ENCODE measurements at regions not wholly inside any gene's neighbourhood (a gene's known extent, or its start where the extent isn't known, plus 50 kb on each side); places are given as distances from the start of the nearest gene placed in this dataset.

DNA sequence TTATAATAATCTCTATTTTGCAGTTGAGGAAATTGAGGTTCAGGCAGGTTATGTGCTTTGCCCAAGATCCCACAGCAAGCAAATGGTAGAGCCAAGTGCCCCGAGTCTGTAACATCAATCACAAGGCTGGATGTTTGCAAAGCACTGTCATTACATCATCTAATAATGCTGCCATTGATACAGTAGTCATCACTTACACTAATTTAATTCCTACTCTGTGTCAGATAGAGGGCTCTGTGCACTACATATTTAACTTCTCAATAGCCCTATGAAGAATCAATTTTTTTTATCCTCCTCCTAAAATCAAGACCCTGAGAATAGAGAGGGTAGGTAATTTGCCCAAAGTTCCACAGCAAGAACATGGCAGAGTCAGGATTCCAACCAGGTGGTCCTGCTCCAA is 178.1 kb upstream of the VASH1 start:
- Histone ChIP-seq H3K36me3 (ENCODE audit: low read depth) (no peaks in the 10 kb centered on the region), H3K9me2 (ENCODE audit: insufficient read depth) (0 out of 2 replicates have a peak, but pooled peaks cover 3% of the 10 kb centered on the region), H3K27ac (no peak overlapping the region), H3K4me1 (replicated peaks; ENCODE audit: insufficient read depth) (no peaks in the 10 kb centered on the region), H4K20me1 (ENCODE audit: insufficient read depth) (no peaks in the 10 kb centered on the region), H3K79me2 (ENCODE audit: low read depth) (no peaks in the 10 kb centered on the region), H3K9me3 (ENCODE audit: insufficient read depth, low read depth) (no peaks in the 10 kb centered on the region), H3F3A (ENCODE audit: insufficient read depth, low read depth) (no peaks in the 10 kb centered on the region), H2AFZ (no peak overlapping the region), H3K4me2 (no peak overlapping the region), H3K27me3 (ENCODE audit: insufficient read depth, low read depth) (peaks cover 69% of the 10 kb centered on the region), H3K4me3 (no peak overlapping the region)
- TF ChIP-seq EZH2 (IDR thresholded peaks at IDR 0.05; ENCODE audit: low read depth) = no peak
- TF ChIP-seq, protein P1, sequence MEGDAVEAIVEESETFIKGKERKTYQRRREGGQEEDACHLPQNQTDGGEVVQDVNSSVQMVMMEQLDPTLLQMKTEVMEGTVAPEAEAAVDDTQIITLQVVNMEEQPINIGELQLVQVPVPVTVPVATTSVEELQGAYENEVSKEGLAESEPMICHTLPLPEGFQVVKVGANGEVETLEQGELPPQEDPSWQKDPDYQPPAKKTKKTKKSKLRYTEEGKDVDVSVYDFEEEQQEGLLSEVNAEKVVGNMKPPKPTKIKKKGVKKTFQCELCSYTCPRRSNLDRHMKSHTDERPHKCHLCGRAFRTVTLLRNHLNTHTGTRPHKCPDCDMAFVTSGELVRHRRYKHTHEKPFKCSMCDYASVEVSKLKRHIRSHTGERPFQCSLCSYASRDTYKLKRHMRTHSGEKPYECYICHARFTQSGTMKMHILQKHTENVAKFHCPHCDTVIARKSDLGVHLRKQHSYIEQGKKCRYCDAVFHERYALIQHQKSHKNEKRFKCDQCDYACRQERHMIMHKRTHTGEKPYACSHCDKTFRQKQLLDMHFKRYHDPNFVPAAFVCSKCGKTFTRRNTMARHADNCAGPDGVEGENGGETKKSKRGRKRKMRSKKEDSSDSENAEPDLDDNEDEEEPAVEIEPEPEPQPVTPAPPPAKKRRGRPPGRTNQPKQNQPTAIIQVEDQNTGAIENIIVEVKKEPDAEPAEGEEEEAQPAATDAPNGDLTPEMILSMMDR (conservative IDR thresholded peaks at IDR 0.05) = no peak
- intact Hi-C loops (cut with micrococcal nuclease; ENCODE audit: unreplicated experiment) = no loop called here
- CTCF ChIA-PET = no interaction called here
- POLR2A ChIA-PET (ENCODE audit: unreplicated experiment) = no interaction called here
- no peak for DNase-seq
- BruUV-seq (replicated peaks) = no TSS peak

GRCh38 chr14:76583805-76584204 is 177.5 kb upstream of the VASH1 start:
- H3K4me2 ChIP-seq = no peak overlapping the region
- no peaks in the 10 kb centered on the region for H3K79me2 ChIP-seq (ENCODE audit: low read depth)
- H2AFZ ChIP-seq = no peak overlapping the region
- no peak overlapping the region for H3K4me3 ChIP-seq
- intact Hi-C loops (cut with micrococcal nuclease; ENCODE audit: unreplicated experiment) = no loop called here
- H3K36me3 ChIP-seq (ENCODE audit: low read depth) = no peaks in the 10 kb centered on the region
- no TSS peak for BruUV-seq (replicated peaks)
- DNase-seq = no peak
- no peak overlapping the region for H3K27ac ChIP-seq
- CTCF ChIA-PET = no interaction called here
- no peaks in the 10 kb centered on the region for H3K4me1 ChIP-seq (replicated peaks; ENCODE audit: insufficient read depth)
- H4K20me1 ChIP-seq (ENCODE audit: insufficient read depth) = no peaks in the 10 kb centered on the region
- 0 out of 2 replicates have a peak, but pooled peaks cover 3% of the 10 kb centered on the region for H3K9me2 ChIP-seq (ENCODE audit: insufficient read depth)
- H3K9me3 ChIP-seq (ENCODE audit: insufficient read depth, low read depth) = no peaks in the 10 kb centered on the region
- H3K27me3 ChIP-seq (ENCODE audit: insufficient read depth, low read depth) = peaks cover 69% of the 10 kb centered on the region
- POLR2A ChIA-PET (ENCODE audit: unreplicated experiment) = no interaction called here
- H3F3A ChIP-seq (ENCODE audit: insufficient read depth, low read depth) = no peaks in the 10 kb centered on the region
- no peak for TF ChIP-seq EZH2 (IDR thresholded peaks at IDR 0.05; ENCODE audit: low read depth)
- TF ChIP-seq, protein P1 (conservative IDR thresholded peaks at IDR 0.05) = no peak

- no peak overlapping the region for H3K4me2 ChIP-seq
- no peak overlapping the region for H3K4me3 ChIP-seq
- no peak overlapping the region for H3K27ac ChIP-seq
- H3K9me3 ChIP-seq (ENCODE audit: insufficient read depth, low read depth) = no peaks in the 10 kb centered on the region
- no peaks in the 10 kb centered on the region for H3K79me2 ChIP-seq (ENCODE audit: low read depth)
- no peaks in the 10 kb centered on the region for H3K4me1 ChIP-seq (replicated peaks; ENCODE audit: insufficient read depth)
- DNase-seq = no peak
- no peaks in the 10 kb centered on the region for H3F3A ChIP-seq (ENCODE audit: insufficient read depth, low read depth)
- BruUV-seq (replicated peaks) = no TSS peak
- no peaks in the 10 kb centered on the region for H4K20me1 ChIP-seq (ENCODE audit: insufficient read depth)
- ChIA-PET CTCF (no interaction called here), POLR2A (ENCODE audit: unreplicated experiment) (no interaction called here)
- H3K36me3 ChIP-seq (ENCODE audit: low read depth) = no peaks in the 10 kb centered on the region
- H2AFZ ChIP-seq = no peak overlapping the region
- H3K27me3 ChIP-seq (ENCODE audit: insufficient read depth, low read depth) = peaks cover 67% of the 10 kb centered on the region
- 0 out of 2 replicates have a peak, but pooled peaks cover 3% of the 10 kb centered on the region for H3K9me2 ChIP-seq (ENCODE audit: insufficient read depth)
- intact Hi-C loops (cut with micrococcal nuclease; ENCODE audit: unreplicated experiment) = no loop called here
- no peak for TF ChIP-seq EZH2 (IDR thresholded peaks at IDR 0.05; ENCODE audit: low read depth)
- TF ChIP-seq, protein P1 (conservative IDR thresholded peaks at IDR 0.05) = no peak
Measured at GRCh38 chr14:76584271-76584702, 177.0 kb upstream of the VASH1 start.

All from PC-9 (cell line).